ENCODE measurements at regions not wholly inside any gene's neighbourhood (a gene's known extent, or its start where the extent isn't known, plus 50 kb on each side); places are given as distances from the start of the nearest gene placed in this dataset. TPM values are rescaled to one million over a fixed set of nuclear protein-coding genes. Genes with fewer than 3 reads are reported as not detected.

GRCh38 chr10:44859546-44860285 is 51.4 kb upstream of the TMEM72 start:
- Histone ChIP-seq H3K27me3 (ENCODE audit: control insufficient read depth in 1 of 2, insufficient read depth in 1 of 2, low read length in 2 of 2) (no peaks in the 10 kb centered on the region), H4K91ac (ENCODE audit: low read length) (no peak overlapping the region), H3K4me3 (ENCODE audit: insufficient read depth in 1 of 2, low read depth in 1 of 2, low read length in 2 of 2) (no peak overlapping the region), H2AFZ (ENCODE audit: low read depth, low read length) (no peak overlapping the region), H3K4me1 (ENCODE audit: control insufficient read depth, insufficient read depth, low read depth, low read length) (peaks cover 27% of the 10 kb centered on the region), H2BK12ac (ENCODE audit: low read length in 2 of 2) (peak overlapping the region in 1 of 2 experiments; percentile 8), H3K4me2 (ENCODE audit: low read length, poor library complexity, severe bottlenecking) (no peak overlapping the region), H3K27ac (ENCODE audit: low read length, poor library complexity, severe bottlenecking) (no peak overlapping the region), H3K4ac (ENCODE audit: low read depth in 1 of 2, low read length in 2 of 2) (no peak overlapping the region), H3K79me1 (replicated peaks; ENCODE audit: low read length, poor library complexity, severe bottlenecking) (no peaks in the 10 kb centered on the region), H2AK5ac (ENCODE audit: low read length, severe bottlenecking) (no peak overlapping the region), H3K9ac (ENCODE audit: low read length) (no peak overlapping the region), H3K14ac (ENCODE audit: low read length in 2 of 2) (no peak overlapping the region), H2BK5ac (ENCODE audit: low read depth, low read length, poor library complexity, severe bottlenecking) (no peak overlapping the region), H3K23ac (ENCODE audit: low read length in 2 of 2) (no peak overlapping the region), H3K18ac (ENCODE audit: low read depth in 1 of 2, low read length in 2 of 2) (peak overlapping the region in 1 of 2 experiments; percentile 29), H3K9me3 (ENCODE audit: control insufficient read depth, low read length) (no peaks in the 10 kb centered on the region), H4K8ac (ENCODE audit: low read length) (no peak overlapping the region), H2BK120ac (ENCODE audit: low read depth, low read length) (no peak overlapping the region), H2BK15ac (ENCODE audit: low read depth, poor library complexity, severe bottlenecking) (no peak overlapping the region), H3K36me3 (ENCODE audit: control insufficient read depth in 1 of 2, insufficient read depth in 2 of 2, low read depth in 1 of 2, low read length in 2 of 2) (no peaks in the 10 kb centered on the region)
- DNase-seq: no peak
- WGBS: 96% methylated on average over 12 of the region's 13 CpGs

GRCh38 chr10:44860811-44861736 is 50.1 kb upstream of the TMEM72 start:
- Histone ChIP-seq H3K4ac (ENCODE audit: low read depth in 1 of 2, low read length in 2 of 2) (peak overlapping the region in 1 of 2 experiments; percentile 46), H3K23ac (ENCODE audit: low read length in 2 of 2) (no peak overlapping the region), H2BK15ac (ENCODE audit: low read depth, poor library complexity, severe bottlenecking) (peak overlapping the region; percentile 82), H2BK12ac (ENCODE audit: low read length in 2 of 2) (peak overlapping the region in 1 of 2 experiments; percentile 78), H2AFZ (ENCODE audit: low read depth, low read length) (no peak overlapping the region), H3K79me1 (replicated peaks; ENCODE audit: low read length, poor library complexity, severe bottlenecking) (no peaks in the 10 kb centered on the region), H3K9me3 (ENCODE audit: control insufficient read depth, low read length) (no peaks in the 10 kb centered on the region), H3K14ac (ENCODE audit: low read length in 2 of 2) (no peak overlapping the region), H3K18ac (ENCODE audit: low read depth in 1 of 2, low read length in 2 of 2) (peak overlapping the region in 1 of 2 experiments; percentile 61), H3K36me3 (ENCODE audit: control insufficient read depth in 1 of 2, insufficient read depth in 2 of 2, low read depth in 1 of 2, low read length in 2 of 2) (no peaks in the 10 kb centered on the region), H3K27me3 (ENCODE audit: control insufficient read depth in 1 of 2, insufficient read depth in 1 of 2, low read length in 2 of 2) (peaks cover 0 to 6% of the 10 kb centered on the region in 2 experiments), H4K8ac (ENCODE audit: low read length) (no peak overlapping the region), H3K4me2 (ENCODE audit: low read length, poor library complexity, severe bottlenecking) (no peak overlapping the region), H3K4me3 (ENCODE audit: insufficient read depth in 1 of 2, low read depth in 1 of 2, low read length in 2 of 2) (no peak overlapping the region), H4K91ac (ENCODE audit: low read length) (peak overlapping the region; percentile 74), H3K4me1 (ENCODE audit: control insufficient read depth, insufficient read depth, low read depth, low read length) (peaks cover 31% of the 10 kb centered on the region), H2BK120ac (ENCODE audit: low read depth, low read length) (peak overlapping the region; percentile 35), H3K9ac (ENCODE audit: low read length) (peak overlapping the region; percentile 45), H2AK5ac (ENCODE audit: low read length, severe bottlenecking) (peak overlapping the region; percentile 63), H3K27ac (ENCODE audit: low read length, poor library complexity, severe bottlenecking) (no peak overlapping the region), H2BK5ac (ENCODE audit: low read depth, low read length, poor library complexity, severe bottlenecking) (no peak overlapping the region)
- DNase-seq: peak; percentile 87
- 66% methylated on average over 10 of the region's 10 CpGs for WGBS

Small RNA genes in the stretch of these regions (small RNA-seq; reads per million reads assigned to genes)
- gene AL356157.2 (ENCODE audit: low read depth): not detected

All from mesenchymal stem cell (in vitro differentiated cells and primary cell).